Endothelial cell of umbilical vein (primary cell): ENCODE measurements at regions not wholly inside any gene's neighbourhood (a gene's known extent, or its start where the extent isn't known, plus 50 kb on each side); places are given as distances from the start of the nearest gene placed in this dataset.

Experiments used
- BruUV-seq: library from RNA; stranded (reverse); fragments of 400-500 nt; replicated peaks from 2 replicates; lab custom pipeline; 2021; lab: Mats Ljungman, UMichigan
- CTCF ChIA-PET: fragments of 300-600, 350-600 bp; sonication (Branson Sonifier 250); formaldehyde crosslinking; loops from one replicate; lab custom pipeline; 2021; ENCODE audit warnings: antibody characterized with exemption, inconsistent platforms; lab: Charles Lee
- POLR2A ChIA-PET: fragments of 300-600, 350-600 bp; sonication (Branson Sonifier 250); formaldehyde crosslinking; loops from one replicate; lab custom pipeline; 2021; ENCODE audit warnings: antibody characterized with exemption, inconsistent platforms; lab: Charles Lee
- DNase-seq: peaks from one replicate; pipeline ENCODE4 v3.0.0-alpha.2; 2011; ENCODE audit warnings: low read depth, low spot score
- FAIRE-seq: peaks from 2 replicates; lab custom pipeline; 2011; peaks lifted over from hg19 to GRCh38; lab: Jason Lieb, UNC
- H2AFZ ChIP-seq: 2 replicates; pipeline ENCODE4 v1.6.0; 2012; ENCODE audit warnings: low read depth, low read length, control low read depth, inconsistent platforms
- H3K27ac ChIP-seq: 2 replicates; pipeline ENCODE4 v1.5.1; 2011; ENCODE audit warnings: low read depth, mild to moderate bottlenecking, control low read depth, low read length, moderate library complexity; ENCODE audit not compliant: insufficient read depth
- H3K27me3 ChIP-seq, 2 experiments: 2 replicates each; pipeline versions ENCODE4 v1.6.0 to v1.6.1; 2011; ENCODE audit warnings: low read length in 2 of 2, mixed read lengths in 1 of 2; ENCODE audit not compliant: control insufficient read depth in 2 of 2, insufficient read depth in 2 of 2
- H3K36me3 ChIP-seq, 2 experiments: 2 replicates in 1 of 2; 3 replicates in 1 of 2; pipeline ENCODE4 v1.5.1; 2011; ENCODE audit warnings: low read length in 2 of 2, mild to moderate bottlenecking in 1 of 2, moderate library complexity in 1 of 2; ENCODE audit not compliant: control insufficient read depth in 2 of 2, insufficient read depth in 2 of 2; ENCODE audit errors: extremely low read depth in 1 of 2
- H3K4me1 ChIP-seq: 3 replicates; pipeline ENCODE4 v1.5.1; 2011; ENCODE audit warnings: mild to moderate bottlenecking, low read length; ENCODE audit not compliant: control insufficient read depth, insufficient read depth; ENCODE audit errors: extremely low read depth
- H3K4me2 ChIP-seq: 2 replicates; pipeline ENCODE4 v1.6.1; 2011; ENCODE audit warnings: low read length, control low read depth, mixed read lengths; ENCODE audit not compliant: insufficient read depth
- H3K4me3 ChIP-seq, 3 experiments: fragments of 200-600 bp in 1 of 3; sonication (generic), shearing (Covaris generic) in 1 of 3; replicated peaks in 1 of 3; 2 replicates each; pipeline ENCODE4 v1.5.1; 2011 to 2016; ENCODE audit warnings: control low read depth in 3 of 3, low read length in 3 of 3, mild to moderate bottlenecking in 2 of 3, inconsistent platforms in 1 of 3, low read depth in 1 of 3, moderate library complexity in 1 of 3; ENCODE audit not compliant: insufficient read depth in 1 of 3
- H3K79me2 ChIP-seq: 2 replicates; pipeline ENCODE4 v1.6.0; 2012; ENCODE audit warnings: low read length, inconsistent platforms; ENCODE audit not compliant: control insufficient read depth, insufficient read depth
- H3K9ac ChIP-seq: replicated peaks from 2 replicates; pipeline ENCODE3; 2011; ENCODE audit warnings: low read length, control low read depth; ENCODE audit not compliant: insufficient read depth; ENCODE audit errors: extremely low read depth
- H3K9me1 ChIP-seq: replicated peaks from 3 replicates; pipeline ENCODE4 v1.6.0; 2011; ENCODE audit warnings: mild to moderate bottlenecking, low read length; ENCODE audit not compliant: control insufficient read depth, insufficient read depth; ENCODE audit errors: extremely low read depth
- H3K9me3 ChIP-seq: replicated peaks from 2 replicates; pipeline ENCODE4 v1.5.1; 2012; ENCODE audit warnings: low read length, inconsistent platforms; ENCODE audit not compliant: control insufficient read depth, insufficient read depth
- H4K20me1 ChIP-seq: replicated peaks from 2 replicates; pipeline ENCODE3; 2011; ENCODE audit warnings: mild to moderate bottlenecking, low read length; ENCODE audit not compliant: control insufficient read depth, insufficient read depth; ENCODE audit errors: extremely low read depth
- CTCF ChIP-seq, 2 donors: IDR thresholded peaks; 1 replicate in 1 of 2; 2 replicates in 1 of 2; pipeline ENCODE4 v1.5.1; 2011; ENCODE audit warnings: low read length in 2 of 2, mild to moderate bottlenecking in 2 of 2, moderate library complexity in 2 of 2, control low read depth in 1 of 2, inconsistent platforms in 1 of 2, low read depth in 1 of 2; ENCODE audit not compliant: insufficient read depth in 1 of 2; ENCODE audit errors: extremely low read depth in 1 of 2
- EZH2 ChIP-seq: IDR thresholded peaks from 2 replicates; pipeline ENCODE4 v1.6.1; 2012; ENCODE audit warnings: borderline replicate concordance, low read depth, mild to moderate bottlenecking, moderate library complexity, low read length, inconsistent platforms; ENCODE audit not compliant: severe bottlenecking
- FOS ChIP-seq: IDR thresholded peaks from 2 replicates; pipeline ENCODE4 v1.6.1; 2011; ENCODE audit warnings: mild to moderate bottlenecking, low read length, moderate library complexity, borderline replicate concordance; ENCODE audit not compliant: insufficient read depth
- GATA2 ChIP-seq: IDR thresholded peaks from 2 replicates; pipeline ENCODE4 v1.7.0; 2011; ENCODE audit warnings: low read depth, mild to moderate bottlenecking, moderate library complexity, mixed read lengths, low read length; ENCODE audit not compliant: insufficient read length, insufficient read depth
- JUN ChIP-seq: IDR thresholded peaks from 2 replicates; pipeline ENCODE4 v1.6.1; 2011; ENCODE audit warnings: borderline replicate concordance, low read depth; ENCODE audit not compliant: insufficient read length, insufficient read depth
- MAX ChIP-seq: IDR thresholded peaks from 2 replicates; pipeline ENCODE4 v1.6.1; 2011; ENCODE audit not compliant: insufficient read depth, insufficient read length
- MYC ChIP-seq: IDR thresholded peaks from one replicate; pipeline ENCODE4 v1.6.1; 2011; ENCODE audit warnings: mild to moderate bottlenecking, low read depth, low read length
- POLR2A ChIP-seq: IDR thresholded peaks from 2 replicates; pipeline ENCODE4 v1.6.1; 2012; ENCODE audit warnings: low read depth, mild to moderate bottlenecking, control low read depth, low read length
- POLR2AphosphoS5 ChIP-seq: IDR thresholded peaks from 2 replicates; pipeline ENCODE4 v1.6.1; 2012; ENCODE audit warnings: low read depth, mild to moderate bottlenecking, control low read depth, low read length, moderate library complexity; ENCODE audit not compliant: insufficient read depth
- dilution Hi-C: fragments of 300-500 bp; cut with MboI; formaldehyde crosslinking; loops from one replicate; pipeline ENCODE4 v1.15.0; 2019; ENCODE audit warnings: low sequenced_read_pairs; ENCODE audit not compliant: extremely low pct_ligation_motif_present
- intact Hi-C: fragments of 100-400 bp; cut with micrococcal nuclease; formaldehyde crosslinking; loops from one replicate; pipeline ENCODE4 v1.10.0; 2022

DNA sequence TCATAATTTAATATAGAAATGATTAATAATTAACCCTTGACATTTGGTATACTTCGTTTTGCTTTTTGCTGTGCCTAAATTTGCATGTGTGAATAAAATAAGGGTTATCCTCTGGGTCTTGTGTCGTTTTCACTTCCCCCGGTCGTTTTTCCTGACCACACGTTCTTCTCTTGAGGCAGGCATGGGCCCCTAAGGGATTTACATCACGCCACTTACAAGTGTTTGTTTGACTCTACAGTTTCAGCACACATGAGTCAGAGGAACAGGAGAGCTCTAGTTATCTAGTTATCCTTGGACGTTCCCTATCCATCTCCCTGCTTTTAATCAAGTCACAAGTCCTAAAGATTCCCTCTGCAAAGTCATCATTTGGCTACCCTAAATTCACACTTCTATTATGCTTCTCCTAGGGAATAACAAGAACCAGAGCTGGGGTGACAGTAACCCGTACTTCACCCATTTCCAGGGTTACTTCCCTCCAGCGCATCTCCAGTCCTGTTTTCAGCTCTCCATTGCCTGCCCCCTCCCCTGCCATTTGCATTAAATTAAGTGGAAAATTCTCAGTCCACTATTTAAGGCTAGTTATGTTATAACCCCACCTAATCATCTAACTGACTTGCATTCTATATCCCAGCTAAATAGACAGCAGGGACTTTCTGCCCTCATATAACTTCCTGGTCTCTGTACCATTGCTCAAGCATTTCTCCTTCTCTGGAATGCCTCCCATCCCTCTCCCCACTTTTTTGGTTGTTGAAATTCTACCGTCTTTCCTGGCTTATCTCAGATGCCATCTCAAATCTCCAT lies 206.9 kb downstream of the PTEN start:
- FAIRE-seq (no peak), DNase-seq (no peak)
- no peaks in the 10 kb centered on the region for H3K4me1 ChIP-seq
- POLR2A ChIA-PET = no interaction called here
- H3K9ac ChIP-seq = no peak overlapping the region
- H3K4me3 ChIP-seq = no peak overlapping the region
- H4K20me1 ChIP-seq = no peaks in the 10 kb centered on the region
- no peak overlapping the region for H3K27ac ChIP-seq
- no peak for TF ChIP-seq FOS
- no peak for TF ChIP-seq MAX
- TF ChIP-seq POLR2A = no peak
- CTCF ChIA-PET = no interaction called here
- H3K4me2 ChIP-seq = no peak overlapping the region
- H3K9me1 ChIP-seq = no peaks in the 10 kb centered on the region
- intact Hi-C loops (no loop called here), dilution Hi-C loops (no loop called here)
- BruUV-seq = no TSS peak
- no peaks in the 10 kb centered on the region for H3K9me3 ChIP-seq
- no peaks in the 10 kb centered on the region for H3K36me3 ChIP-seq
- no peaks in the 10 kb centered on the region for H3K79me2 ChIP-seq
- no peaks in the 10 kb centered on the region for H3K27me3 ChIP-seq
- no peak overlapping the region for H2AFZ ChIP-seq

DNA sequence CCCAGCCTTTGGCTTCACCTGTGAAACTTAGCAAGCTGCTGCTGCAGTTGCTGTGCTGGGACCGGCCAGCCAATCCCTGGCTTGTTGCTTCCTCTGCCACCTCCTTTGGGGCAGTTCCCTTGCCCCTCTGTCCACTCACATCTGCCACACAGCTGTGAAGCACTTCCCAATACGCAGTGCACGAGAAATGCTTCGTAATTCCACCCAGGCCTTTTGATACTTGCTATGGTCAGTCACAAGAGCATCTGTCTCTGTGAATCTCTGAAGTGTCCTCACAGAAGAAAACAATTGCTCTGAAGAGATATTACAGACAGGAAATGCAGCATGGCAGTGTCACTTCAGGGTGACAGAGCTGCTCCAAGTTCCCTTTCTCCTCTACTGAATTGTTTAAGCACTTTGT lies 208.5 kb downstream of the PTEN start:
- Histone ChIP-seq H3K9me1 (no peaks in the 10 kb centered on the region), H4K20me1 (no peaks in the 10 kb centered on the region), H2AFZ (no peak overlapping the region), H3K9me3 (no peaks in the 10 kb centered on the region), H3K79me2 (no peaks in the 10 kb centered on the region), H3K9ac (no peak overlapping the region), H3K27me3 (no peaks in the 10 kb centered on the region), H3K4me1 (no peaks in the 10 kb centered on the region), H3K4me2 (no peak overlapping the region), H3K4me3 (no peak overlapping the region), H3K27ac (no peak overlapping the region), H3K36me3 (no peaks in the 10 kb centered on the region)
- intact Hi-C loops (no loop called here), dilution Hi-C loops (no loop called here)
- no TSS peak for BruUV-seq
- ChIA-PET CTCF (no interaction called here), POLR2A (no interaction called here)
- DNase-seq = no peak
- TF ChIP-seq JUN = no peak
- no peak for TF ChIP-seq EZH2
- no peak for TF ChIP-seq POLR2AphosphoS5
- TF ChIP-seq MYC = no peak
- TF ChIP-seq GATA2 = no peak
- no peak for TF ChIP-seq POLR2A
- no peak for TF ChIP-seq CTCF (IDR thresholded peaks at IDR 0.05; ENCODE audit: extremely low read depth in 1 of 2, insufficient read depth in 1 of 2, low read depth in 1 of 2, low read length in 2 of 2)
- FAIRE-seq = no peak
